HCT116 (cell line): ENCODE measurements at regions not wholly inside any gene's neighbourhood (a gene's known extent, or its start where the extent isn't known, plus 50 kb on each side); places are given as distances from the start of the nearest gene placed in this dataset.

Experiments
- ATAC-seq: fragments of 200-7000 bp; cut with Tn5 transposase; 2 replicates; pipeline ENCODE4 v1.9.1; 2020; ENCODE audit warnings: mild to moderate bottlenecking, moderate library complexity
- BruUV-seq: library from RNA; stranded (reverse); fragments of 400-500 nt; replicated peaks from 2 replicates; lab custom pipeline; 2021; lab: Mats Ljungman, UMichigan
- CTCF ChIA-PET: fragments of 300-600 bp; sonication (Branson Sonifier 250); formaldehyde crosslinking; loops from one replicate; lab custom pipeline; 2021; ENCODE audit warnings: antibody characterized with exemption; lab: Charles Lee
- POLR2A ChIA-PET: fragments of 300-600, 350-600 bp; sonication (Branson Sonifier 250); formaldehyde crosslinking; loops from one replicate; lab custom pipeline; 2021; ENCODE audit warnings: antibody characterized with exemption; lab: Charles Lee
- RAD21 ChIA-PET, 2 experiments: fragments of 300-600 bp; sonication (Branson Sonifier 250); formaldehyde crosslinking; loops; one replicate each; lab custom pipeline; 2023; ENCODE audit warnings: low total read pairs in 2 of 2; ENCODE audit not compliant: uncharacterized antibody in 2 of 2, unreplicated experiment in 2 of 2, low non-redundant PET in 1 of 2; lab: Charles Lee
- DNase-seq: peaks from one replicate; pipeline ENCODE4 v3.0.0-alpha.2; 2010; ENCODE audit warnings: low read depth, low spot score
- H2AFZ ChIP-seq: fragments of 200-600 bp; shearing (Covaris generic), sonication (generic); 2 replicates; pipeline ENCODE4 v1.6.1; 2017; ENCODE audit warnings: low read depth, mixed run types, mixed read lengths, antibody characterized with exemption, low read length; ENCODE audit not compliant: poor library complexity, severe bottlenecking
- H3K27ac ChIP-seq: 2 replicates; pipeline ENCODE4 v1.5.1; 2012; ENCODE audit warnings: low read depth, low read length
- H3K27me3 ChIP-seq: fragments of 200-600 bp; sonication (generic); 2 replicates; pipeline ENCODE4 v1.6.1; 2016; ENCODE audit warnings: mixed run types, low read length, mixed read lengths; ENCODE audit not compliant: insufficient read depth
- H3K36me3 ChIP-seq, 2 experiments: fragments of 200-500 bp in 1 of 2; fragments of 200-600 bp in 1 of 2; sonication (Bioruptor generic) in 1 of 2; sonication (generic) in 1 of 2; 2 replicates each; pipeline versions ENCODE4 v1.5.1 to v1.6.1; 2014 to 2016; ENCODE audit warnings: low read length in 2 of 2, inconsistent platforms in 1 of 2, mixed read lengths in 1 of 2, mixed run types in 1 of 2; ENCODE audit not compliant: insufficient read depth in 2 of 2, control insufficient read depth in 1 of 2
- H3K4me1 ChIP-seq, 2 experiments: fragments of 200-600 bp in 1 of 2; sonication (generic) in 1 of 2; 2 replicates each; pipeline versions ENCODE4 v1.5.1 to v1.6.1; 2012 to 2017; ENCODE audit warnings: low read length in 2 of 2, inconsistent platforms in 1 of 2, mild to moderate bottlenecking in 1 of 2, mixed read lengths in 1 of 2, mixed run types in 1 of 2, moderate library complexity in 1 of 2; ENCODE audit not compliant: insufficient read depth in 2 of 2, control insufficient read depth in 1 of 2
- H3K4me2 ChIP-seq: fragments of 200-600 bp; sonication (generic); 2 replicates; pipeline ENCODE4 v1.6.1; 2017; ENCODE audit warnings: mixed run types, low read length, mixed read lengths
- H3K4me3 ChIP-seq, 2 experiments: fragments of 200-600 bp in 1 of 2; sonication (generic) in 1 of 2; replicated peaks in 1 of 2; 2 replicates each; pipeline ENCODE4 v1.5.1; 2011 to 2016; ENCODE audit warnings: low read length in 2 of 2, control low read depth in 1 of 2, low read depth in 1 of 2, mild to moderate bottlenecking in 1 of 2, mixed read lengths in 1 of 2, mixed run types in 1 of 2
- H3K79me2 ChIP-seq: fragments of 200-600 bp; sonication (generic); 2 replicates; pipeline ENCODE4 v1.6.1; 2017; ENCODE audit warnings: mild to moderate bottlenecking, mixed run types, low read length, moderate library complexity, mixed read lengths; ENCODE audit not compliant: insufficient read depth
- H3K9ac ChIP-seq: fragments of 200-600 bp; sonication (generic); 2 replicates; pipeline ENCODE4 v1.6.1; 2016; ENCODE audit warnings: low read length, mixed read lengths
- H3K9me2 ChIP-seq: fragments of 200-600 bp; sonication (generic), shearing (Covaris generic); 2 replicates; pipeline ENCODE4 v1.6.1; 2017; ENCODE audit warnings: mixed run types, mild to moderate bottlenecking, moderate library complexity; ENCODE audit not compliant: insufficient read depth
- H3K9me3 ChIP-seq, 2 experiments: fragments of 200-500 bp in 1 of 2; fragments of 200-600 bp in 1 of 2; sonication (Bioruptor generic) in 1 of 2; sonication (generic) in 1 of 2; 2 replicates each; pipeline ENCODE4 v1.6.1; 2014 to 2017; ENCODE audit warnings: low read length in 2 of 2, mixed read lengths in 2 of 2, inconsistent platforms in 1 of 2, low read depth in 1 of 2, mild to moderate bottlenecking in 1 of 2, mixed run types in 1 of 2, moderate library complexity in 1 of 2; ENCODE audit not compliant: control insufficient read depth in 1 of 2, insufficient read depth in 1 of 2
- H4K20me1 ChIP-seq: fragments of 200-600 bp; sonication (generic), shearing (Covaris generic); 2 replicates; pipeline ENCODE4 v1.6.1; 2017; ENCODE audit warnings: mixed run types, mild to moderate bottlenecking, moderate library complexity; ENCODE audit not compliant: insufficient read depth
- ATF3 ChIP-seq: IDR thresholded peaks from 2 replicates; pipeline ENCODE4 v1.6.1; 2012
- CBX3 ChIP-seq: IDR thresholded peaks from 2 replicates; pipeline ENCODE4 v1.6.1; 2012; ENCODE audit warnings: low read depth
- EGR1 ChIP-seq: IDR thresholded peaks from 2 replicates; pipeline ENCODE4 v1.6.1; 2012; ENCODE audit warnings: low read depth
- ELF1 ChIP-seq: IDR thresholded peaks from 2 replicates; pipeline ENCODE4 v1.6.1; 2012; ENCODE audit warnings: low read depth, borderline replicate concordance
- EZH2 ChIP-seq: fragments of 200-600 bp; sonication (generic); IDR thresholded peaks from 2 replicates; pipeline ENCODE4 v1.6.1; 2017; ENCODE audit warnings: antibody characterized with exemption, mixed run types
- FOSL1 ChIP-seq: IDR thresholded peaks from 2 replicates; pipeline ENCODE4 v1.6.1; 2012; ENCODE audit warnings: low read depth
- MAX ChIP-seq: IDR thresholded peaks from 2 replicates; pipeline ENCODE4 v1.6.1; 2012
- SIN3A ChIP-seq: IDR thresholded peaks from 2 replicates; pipeline ENCODE4 v1.6.1; 2012; ENCODE audit warnings: low read depth
- TCF7L2 ChIP-seq: IDR thresholded peaks from 2 replicates; pipeline ENCODE4 v1.7.0; 2011; ENCODE audit warnings: borderline replicate concordance, inconsistent platforms; ENCODE audit not compliant: insufficient read depth, insufficient read length; ENCODE audit errors: extremely low read depth
- YY1 ChIP-seq: IDR thresholded peaks from 2 replicates; pipeline ENCODE4 v1.6.1; 2011; ENCODE audit warnings: low read length, low read depth, moderate library complexity, mild to moderate bottlenecking; ENCODE audit not compliant: insufficient replicate concordance; ENCODE audit errors: extremely low read depth
- ZBTB33 ChIP-seq: IDR thresholded peaks from 2 replicates; pipeline ENCODE4 v1.6.1; 2011; ENCODE audit warnings: mild to moderate bottlenecking, low read length, moderate library complexity; ENCODE audit not compliant: insufficient replicate concordance; ENCODE audit errors: extremely low read depth
- intact Hi-C: fragments of 100-400 bp; cut with micrococcal nuclease; formaldehyde crosslinking; loops from 2 replicates; pipeline ENCODE4 v1.10.0; 2022

DNA sequence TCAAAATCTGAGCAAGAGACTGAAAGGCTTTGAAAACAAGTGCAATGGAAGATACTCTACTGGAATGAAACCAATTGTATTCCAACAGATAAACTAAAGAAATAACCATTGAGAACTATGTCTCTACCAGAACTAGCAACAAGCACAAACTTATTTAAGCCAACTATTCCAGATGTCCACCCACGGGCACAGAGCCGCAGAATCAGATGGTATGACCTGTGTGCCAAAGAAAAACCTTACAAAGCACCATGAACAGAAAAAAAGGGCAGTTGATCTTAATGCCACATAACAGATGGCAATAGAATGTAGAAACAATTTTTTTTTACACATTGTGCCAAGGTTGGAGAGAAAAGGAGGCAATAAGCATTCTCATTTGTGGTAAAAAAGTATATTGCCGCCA is 269.3 kb upstream of the ADGRL3 start:
- no peaks in the 10 kb centered on the region for H4K20me1 ChIP-seq
- H3K79me2 ChIP-seq, result no peaks in the 10 kb centered on the region
- no peaks in the 10 kb centered on the region for H3K27me3 ChIP-seq
- POLR2A ChIA-PET, result no interaction called here
- intact Hi-C loops, result no loop called here
- DNase-seq, result no peak
- H3K4me3 ChIP-seq, result no peak overlapping the region
- H3K9ac ChIP-seq, result no peak overlapping the region
- no peaks in the 10 kb centered on the region for H3K36me3 ChIP-seq
- no TSS peak for BruUV-seq
- RAD21 ChIA-PET, result no interaction called here
- TF ChIP-seq ELF1, result no peak
- no peaks in the 10 kb centered on the region for H3K9me2 ChIP-seq
- CTCF ChIA-PET, result no interaction called here
- H3K4me2 ChIP-seq, result no peak overlapping the region
- no peak overlapping the region for H3K27ac ChIP-seq
- H2AFZ ChIP-seq, result no peak overlapping the region
- ATAC-seq, result no peak
- H3K9me3 ChIP-seq, result peaks cover 13 to 22% of the 10 kb centered on the region in 2 experiments; a peak in 2 of 4 replicates
- H3K4me1 ChIP-seq, result no peaks in the 10 kb centered on the region

- no peak for TF ChIP-seq ATF3
- TF ChIP-seq SIN3A, result no peak
- no peak for TF ChIP-seq EGR1
- no peak for TF ChIP-seq EZH2
- no peak for TF ChIP-seq YY1
- TF ChIP-seq MAX, result no peak
- TF ChIP-seq ZBTB33, result no peak
- no peak for TF ChIP-seq ELF1
- no peak for TF ChIP-seq TCF7L2
- no peak for TF ChIP-seq FOSL1
- TF ChIP-seq CBX3, result no peak
- Histone ChIP-seq H3K79me2 (no peaks in the 10 kb centered on the region), H3K9me3 (peaks cover 7 to 17% of the 10 kb centered on the region in 2 experiments; a peak in 2 of 4 replicates), H3K36me3 (no peaks in the 10 kb centered on the region), H3K9ac (no peak overlapping the region), H2AFZ (no peak overlapping the region), H3K4me2 (no peak overlapping the region), H3K4me3 (no peak overlapping the region), H3K27me3 (no peaks in the 10 kb centered on the region), H3K9me2 (no peaks in the 10 kb centered on the region), H3K27ac (no peak overlapping the region), H3K4me1 (no peaks in the 10 kb centered on the region), H4K20me1 (no peaks in the 10 kb centered on the region)
- intact Hi-C loops, result no loop called here
- ChIA-PET POLR2A (no interaction called here), RAD21 (no interaction called here), CTCF (no interaction called here)
- ATAC-seq (no peak), DNase-seq (no peak)
- BruUV-seq, result no TSS peak
These were observed 265.4 kb upstream of the ADGRL3 start for GRCh38 chr4:60934566-60935295.
